Activated naive CD8-positive, alpha-beta T cell treated with anti-CD3 and anti-CD28 coated beads, Interleukin-2, amount 10 ng/mL, durations not matched to agents 7 days and 5 days (primary cell): ENCODE measurements at regions not wholly inside any gene's neighbourhood (a gene's known extent, or its start where the extent isn't known, plus 50 kb on each side); places are given as distances from the start of the nearest gene placed in this dataset.

Source experiments
- ATAC-seq: fragments of 150-1000 bp; cut with Tn5 transposase; one replicate; pipeline ENCODE4 v1.10.0; 2021; ENCODE audit warnings: low read depth, moderate library complexity
- POLR2A ChIA-PET: fragments of 350-600 bp; sonication (Branson Sonifier 250); formaldehyde crosslinking; loops from one replicate; lab custom pipeline; 2021; ENCODE audit warnings: antibody characterized with exemption; lab: Charles Lee
- DNase-seq: peaks from one replicate; pipeline ENCODE4 v3.0.0; 2021
- H3K27ac Mint-ChIP-seq: one replicate; pipeline ENCODE4 v1.8.0; 2022; ENCODE audit warnings: mild to moderate bottlenecking, mixed read lengths
- H3K27me3 Mint-ChIP-seq: one replicate; pipeline ENCODE4 v1.8.0; 2022; ENCODE audit warnings: mild to moderate bottlenecking, moderate library complexity, mixed read lengths
- H3K36me3 Mint-ChIP-seq: one replicate; pipeline ENCODE4 v1.8.0; 2021; ENCODE audit warnings: mild to moderate bottlenecking, mixed read lengths
- H3K4me1 Mint-ChIP-seq: one replicate; pipeline ENCODE4 v1.8.0; 2021; ENCODE audit warnings: mixed read lengths
- H3K4me3 Mint-ChIP-seq: one replicate; pipeline ENCODE4 v1.8.0; 2022; ENCODE audit warnings: mild to moderate bottlenecking, moderate library complexity, mixed read lengths
- H3K9me3 Mint-ChIP-seq: one replicate; pipeline ENCODE4 v1.8.0; 2021; ENCODE audit warnings: mixed read lengths

GRCh38 chr3:99474776-99475175, 163.6 kb upstream of the COL8A1 start:
- Mint-ChIP-seq H3K9me3 (peaks cover 2% of the 10 kb centered on the region), H3K4me3 (no peak overlapping the region), H3K4me1 (no peaks in the 10 kb centered on the region), H3K27me3 (no peaks in the 10 kb centered on the region), H3K27ac (no peak overlapping the region), H3K36me3 (no peaks in the 10 kb centered on the region)
- POLR2A ChIA-PET, result no interaction called here
- DNase-seq (no peak), ATAC-seq (no peak)

- no peak overlapping the region for H3K27ac Mint-ChIP-seq
Observed at GRCh38 chr3:99473321-99473751, 165.1 kb upstream of the COL8A1 start.

GRCh38 chr3:99472385-99472784, 166.0 kb upstream of the COL8A1 start:
- POLR2A ChIA-PET, result no interaction called here
- Mint-ChIP-seq H3K27ac (no peak overlapping the region), H3K36me3 (no peaks in the 10 kb centered on the region), H3K27me3 (no peaks in the 10 kb centered on the region), H3K9me3 (no peaks in the 10 kb centered on the region), H3K4me3 (no peak overlapping the region), H3K4me1 (no peaks in the 10 kb centered on the region)
- DNase-seq (no peak), ATAC-seq (no peak)

More at GRCh38 chr3:99473321-99473751, 165.1 kb upstream of the COL8A1 start:
- Mint-ChIP-seq H3K4me1 (no peaks in the 10 kb centered on the region), H3K4me3 (no peak overlapping the region), H3K36me3 (no peaks in the 10 kb centered on the region), H3K27me3 (no peaks in the 10 kb centered on the region), H3K9me3 (peaks cover under 1% of the 10 kb centered on the region)
- DNase-seq, result no peak
- POLR2A ChIA-PET, result interaction anchor here (0.5 kb wide), 1 partner anchor 944 kb away, joined by 3 read pairs; no protein-coding TSS in a partner anchor
- no peak for ATAC-seq

GRCh38 chr3:99471353-99472323, 166.8 kb upstream of the COL8A1 start:
- H3K9me3 Mint-ChIP-seq, result no peaks in the 10 kb centered on the region
- no peak overlapping the region for H3K27ac Mint-ChIP-seq
- ATAC-seq, result no peak
- no peak overlapping the region for H3K4me3 Mint-ChIP-seq
- H3K27me3 Mint-ChIP-seq, result no peaks in the 10 kb centered on the region
- DNase-seq, result no peak
- no peaks in the 10 kb centered on the region for H3K4me1 Mint-ChIP-seq
- POLR2A ChIA-PET, result no interaction called here
- no peaks in the 10 kb centered on the region for H3K36me3 Mint-ChIP-seq

- H3K4me3 Mint-ChIP-seq, result no peak overlapping the region
- POLR2A ChIA-PET, result no interaction called here
- H3K27me3 Mint-ChIP-seq, result no peaks in the 10 kb centered on the region
- H3K4me1 Mint-ChIP-seq, result no peaks in the 10 kb centered on the region
- H3K27ac Mint-ChIP-seq, result no peak overlapping the region
- DNase-seq, result no peak
- no peaks in the 10 kb centered on the region for H3K9me3 Mint-ChIP-seq
- no peaks in the 10 kb centered on the region for H3K36me3 Mint-ChIP-seq
- no peak for ATAC-seq
Observed at GRCh38 chr3:99470841-99471240, 167.6 kb upstream of the COL8A1 start.

- H3K9me3 Mint-ChIP-seq, result no peaks in the 10 kb centered on the region
- H3K27ac Mint-ChIP-seq, result no peak overlapping the region
- H3K4me1 Mint-ChIP-seq, result no peaks in the 10 kb centered on the region
- H3K4me3 Mint-ChIP-seq, result no peak overlapping the region
- DNase-seq (no peak), ATAC-seq (no peak)
- H3K36me3 Mint-ChIP-seq, result no peaks in the 10 kb centered on the region
- POLR2A ChIA-PET, result no interaction called here
- H3K27me3 Mint-ChIP-seq, result no peaks in the 10 kb centered on the region
Observed at GRCh38 chr3:99468918-99469317, 169.5 kb upstream of the COL8A1 start.

- ATAC-seq (no peak), DNase-seq (no peak)
- no peaks in the 10 kb centered on the region for H3K4me1 Mint-ChIP-seq
- POLR2A ChIA-PET, result no interaction called here
- H3K27me3 Mint-ChIP-seq, result no peaks in the 10 kb centered on the region
- no peaks in the 10 kb centered on the region for H3K9me3 Mint-ChIP-seq
- no peak overlapping the region for H3K27ac Mint-ChIP-seq
- H3K36me3 Mint-ChIP-seq, result no peaks in the 10 kb centered on the region
- H3K4me3 Mint-ChIP-seq, result no peak overlapping the region
Observed at GRCh38 chr3:99467420-99467819, 171.0 kb upstream of the COL8A1 start.

- Mint-ChIP-seq H3K36me3 (no peaks in the 10 kb centered on the region), H3K27ac (no peak overlapping the region), H3K4me3 (no peak overlapping the region), H3K9me3 (no peaks in the 10 kb centered on the region), H3K4me1 (no peaks in the 10 kb centered on the region), H3K27me3 (no peaks in the 10 kb centered on the region)
- no peak for ATAC-seq
- POLR2A ChIA-PET, result no interaction called here
- DNase-seq, result no peak
Observed at GRCh38 chr3:99466331-99466730, 172.1 kb upstream of the COL8A1 start.

GRCh38 chr3:99458013-99458412, 180.4 kb upstream of the COL8A1 start:
- peaks cover 1% of the 10 kb centered on the region for H3K9me3 Mint-ChIP-seq
- H3K27me3 Mint-ChIP-seq, result no peaks in the 10 kb centered on the region
- DNase-seq, result no peak
- no peak overlapping the region for H3K4me3 Mint-ChIP-seq
- POLR2A ChIA-PET, result no interaction called here
- no peak for ATAC-seq
- no peaks in the 10 kb centered on the region for H3K36me3 Mint-ChIP-seq
- H3K4me1 Mint-ChIP-seq, result no peaks in the 10 kb centered on the region
- H3K27ac Mint-ChIP-seq, result no peak overlapping the region

- no peaks in the 10 kb centered on the region for H3K4me1 Mint-ChIP-seq
- H3K4me3 Mint-ChIP-seq, result no peak overlapping the region
- ATAC-seq (no peak), DNase-seq (no peak)
- POLR2A ChIA-PET, result no interaction called here
- no peaks in the 10 kb centered on the region for H3K27me3 Mint-ChIP-seq
- H3K27ac Mint-ChIP-seq, result no peak overlapping the region
- peaks cover 1% of the 10 kb centered on the region for H3K9me3 Mint-ChIP-seq
- no peaks in the 10 kb centered on the region for H3K36me3 Mint-ChIP-seq
Observed at GRCh38 chr3:99442599-99442998, 195.8 kb upstream of the COL8A1 start.

GRCh38 chr3:99439892-99440291, 198.5 kb upstream of the COL8A1 start:
- ATAC-seq, result no peak
- DNase-seq, result no peak
- Mint-ChIP-seq H3K36me3 (no peaks in the 10 kb centered on the region), H3K4me3 (no peak overlapping the region), H3K4me1 (no peaks in the 10 kb centered on the region), H3K27me3 (no peaks in the 10 kb centered on the region), H3K27ac (no peak overlapping the region), H3K9me3 (peaks cover 2% of the 10 kb centered on the region)
- POLR2A ChIA-PET, result no interaction called here

GRCh38 chr3:99434190-99434589, 204.2 kb upstream of the COL8A1 start:
- H3K4me1 Mint-ChIP-seq, result no peaks in the 10 kb centered on the region
- H3K27me3 Mint-ChIP-seq, result no peaks in the 10 kb centered on the region
- ATAC-seq (no peak), DNase-seq (no peak)
- H3K4me3 Mint-ChIP-seq, result no peak overlapping the region
- H3K9me3 Mint-ChIP-seq, result peaks cover 1% of the 10 kb centered on the region
- POLR2A ChIA-PET, result no interaction called here
- no peaks in the 10 kb centered on the region for H3K36me3 Mint-ChIP-seq
- no peak overlapping the region for H3K27ac Mint-ChIP-seq

GRCh38 chr3:99430348-99431134, 207.9 kb upstream of the COL8A1 start:
- Mint-ChIP-seq H3K36me3 (no peaks in the 10 kb centered on the region), H3K4me1 (no peaks in the 10 kb centered on the region), H3K27me3 (no peaks in the 10 kb centered on the region), H3K4me3 (no peak overlapping the region), H3K9me3 (no peaks in the 10 kb centered on the region), H3K27ac (no peak overlapping the region)
- no peak for ATAC-seq
- DNase-seq, result no peak
- POLR2A ChIA-PET, result no interaction called here
